Pons (tissue), 1 donor: ENCODE measurements at regions not wholly inside any gene's neighbourhood (a gene's known extent, or its start where the extent isn't known, plus 50 kb on each side); places are given as distances from the start of the nearest gene placed in this dataset.
"Not testable (repeated sequence)": the region's sequence is repeated elsewhere in the genome, so short reads cannot be mapped to it uniquely, and the experiment has no call there.

ENCODE experiments used
- DNase-seq: peaks from one replicate; pipeline ENCODE4 v3.0.0-alpha.2; 2016; ENCODE audit warnings: low spot score

GRCh38 chr7:106448992-106449859 is 164.4 kb upstream of the NAMPT start:
- no peak for DNase-seq

GRCh38 chr7:106448346-106448991 is 163.7 kb upstream of the NAMPT start:
- DNase-seq: no peak

- DNase-seq: no peak
Observed at GRCh38 chr7:106447318-106447847, 162.6 kb upstream of the NAMPT start.

- DNase-seq: not testable (repeated sequence)
Observed at GRCh38 chr7:106445366-106445765, 160.6 kb upstream of the NAMPT start.

GRCh38 chr7:106444068-106444655 is 159.4 kb upstream of the NAMPT start:
- no peak for DNase-seq

- no peak for DNase-seq
Observed at GRCh38 chr7:106443156-106443555, 158.4 kb upstream of the NAMPT start.

GRCh38 chr7:106442476-106442875 is 157.7 kb upstream of the NAMPT start:
- no peak for DNase-seq

GRCh38 chr7:106441343-106441742 is 156.6 kb upstream of the NAMPT start:
- DNase-seq: not testable (repeated sequence)

GRCh38 chr7:106436933-106437332 is 152.2 kb upstream of the NAMPT start:
- DNase-seq: not testable (repeated sequence)

GRCh38 chr7:106433377-106433776 is 148.6 kb upstream of the NAMPT start:
- DNase-seq: no peak

- DNase-seq: no peak
Observed at GRCh38 chr7:106430535-106431455, 146.0 kb upstream of the NAMPT start.

- DNase-seq: no peak
Observed at GRCh38 chr7:106430103-106430502, 145.3 kb upstream of the NAMPT start.

GRCh38 chr7:106426803-106427202 is 142.0 kb upstream of the NAMPT start:
- DNase-seq: no peak

- peak; percentile 76 for DNase-seq
Observed at GRCh38 chr7:106425017-106425719, 140.4 kb upstream of the NAMPT start.

GRCh38 chr7:106424476-106425016 is 139.8 kb upstream of the NAMPT start:
- DNase-seq: no peak

GRCh38 chr7:106423821-106424475 is 139.2 kb upstream of the NAMPT start:
- DNase-seq: no peak

GRCh38 chr7:106423111-106423510 is 138.3 kb upstream of the NAMPT start:
- no peak for DNase-seq

GRCh38 chr7:106421181-106421762 is 136.5 kb upstream of the NAMPT start:
- DNase-seq: peak; percentile 93

- DNase-seq: no peak
Observed at GRCh38 chr7:106420736-106421135, 136.0 kb upstream of the NAMPT start.

GRCh38 chr7:106420210-106420609 is 135.4 kb upstream of the NAMPT start:
- DNase-seq: no peak
